GF-D8 (cell line): ENCODE measurements at regions not wholly inside any gene's neighbourhood (a gene's known extent, or its start where the extent isn't known, plus 50 kb on each side); places are given as distances from the start of the nearest gene placed in this dataset.

Experiments used
- DNase-seq: peaks from one replicate; lab custom pipeline; 2025; lab: John Stamatoyannopoulos, UW

- DNase-seq: no peak
Observed at GRCh38 chr11:69378303-69379141, 84.6 kb downstream of the MYEOV start.

- no peak for DNase-seq
Observed at GRCh38 chr11:69380451-69380901, 86.5 kb downstream of the MYEOV start.

GRCh38 chr11:69380921-69381581 lies 87.1 kb downstream of the MYEOV start:
- no peak for DNase-seq

- DNase-seq: no peak
Observed at GRCh38 chr11:69381681-69382130, 87.8 kb downstream of the MYEOV start.

GRCh38 chr11:69382131-69383128 lies 88.5 kb downstream of the MYEOV start:
- DNase-seq: no peak

GRCh38 chr11:69383372-69384250 lies 89.7 kb downstream of the MYEOV start:
- no peak for DNase-seq

GRCh38 chr11:69384251-69385143 lies 90.5 kb downstream of the MYEOV start:
- no peak for DNase-seq

GRCh38 chr11:69385144-69385820 lies 91.3 kb downstream of the MYEOV start:
- no peak for DNase-seq

- DNase-seq: no peak
Observed at GRCh38 chr11:69385832-69386427, 92.0 kb downstream of the MYEOV start.

- no peak for DNase-seq
Observed at GRCh38 chr11:69386594-69387408, 92.8 kb downstream of the MYEOV start.

GRCh38 chr11:69387409-69387885 lies 93.5 kb downstream of the MYEOV start:
- DNase-seq: no peak

- DNase-seq: no peak
Observed at GRCh38 chr11:69388210-69388609, 93.3 kb upstream of the LINC01488 start.

- DNase-seq: no peak
Observed at GRCh38 chr11:69388661-69389060, 92.8 kb upstream of the LINC01488 start.

GRCh38 chr11:69390561-69390960 lies 90.9 kb upstream of the LINC01488 start:
- no peak for DNase-seq

- no peak for DNase-seq
Observed at GRCh38 chr11:69391192-69392103, 90.0 kb upstream of the LINC01488 start.

GRCh38 chr11:69392104-69392653 lies 89.3 kb upstream of the LINC01488 start:
- no peak for DNase-seq
